HG02759 (cell line): ENCODE measurements at regions not wholly inside any gene's neighbourhood (a gene's known extent, or its start where the extent isn't known, plus 50 kb on each side); places are given as distances from the start of the nearest gene placed in this dataset.

Source experiments
- ATAC-seq: cut with Tn5 transposase; IDR thresholded peaks from one replicate; pipeline ENCODE4 v1.9.1; 2021; ENCODE audit warnings: mild to moderate bottlenecking, moderate library complexity; ENCODE audit not compliant: unreplicated experiment

DNA sequence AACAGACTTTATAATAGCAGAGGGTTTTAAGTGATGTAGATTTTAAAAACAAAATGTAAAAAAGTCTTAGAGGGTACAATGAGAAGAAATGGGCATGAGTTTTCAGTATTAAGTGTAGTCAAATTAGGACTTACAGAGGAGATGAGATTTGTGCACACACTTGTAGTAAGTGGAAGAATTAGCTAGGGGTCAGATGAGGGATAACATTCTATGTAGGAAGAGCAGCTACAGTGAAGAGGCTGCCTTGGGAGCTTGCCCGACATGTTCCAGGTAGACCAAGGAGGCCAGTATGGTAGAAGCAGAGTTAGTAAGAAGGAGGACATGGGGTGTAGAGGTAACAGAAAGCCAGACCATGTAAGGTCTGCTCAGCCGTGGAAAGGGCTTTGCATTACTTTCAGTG lies 189.2 kb upstream of the DSEL start:
- no peak for ATAC-seq

- ATAC-seq: no peak
Observed at GRCh38 chr18:67695684-67696083, 179.2 kb upstream of the DSEL start.

DNA sequence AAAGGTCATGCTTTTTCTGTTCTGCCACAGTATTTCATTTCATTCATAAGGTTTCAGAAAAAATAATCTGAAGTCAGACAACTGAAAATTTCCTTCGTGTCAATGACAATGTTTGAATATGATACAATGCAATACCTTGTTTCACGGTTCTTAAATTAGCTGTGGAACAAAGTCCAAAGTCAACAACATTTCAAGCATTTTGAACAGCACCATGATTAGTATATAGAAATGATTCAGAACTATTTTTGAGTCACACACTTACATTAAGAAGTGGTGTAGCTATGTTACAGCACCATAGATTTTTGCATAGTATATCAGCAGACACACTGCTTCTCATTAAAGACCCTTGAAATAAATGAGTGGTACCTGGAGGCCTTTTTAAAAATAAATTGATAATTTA lies 178.3 kb upstream of the DSEL start:
- no peak for ATAC-seq

- no peak for ATAC-seq
Observed at GRCh38 chr18:67692811-67693210, 176.3 kb upstream of the DSEL start.

GRCh38 chr18:67682516-67682915 lies 166.0 kb upstream of the DSEL start:
- ATAC-seq: no peak

DNA sequence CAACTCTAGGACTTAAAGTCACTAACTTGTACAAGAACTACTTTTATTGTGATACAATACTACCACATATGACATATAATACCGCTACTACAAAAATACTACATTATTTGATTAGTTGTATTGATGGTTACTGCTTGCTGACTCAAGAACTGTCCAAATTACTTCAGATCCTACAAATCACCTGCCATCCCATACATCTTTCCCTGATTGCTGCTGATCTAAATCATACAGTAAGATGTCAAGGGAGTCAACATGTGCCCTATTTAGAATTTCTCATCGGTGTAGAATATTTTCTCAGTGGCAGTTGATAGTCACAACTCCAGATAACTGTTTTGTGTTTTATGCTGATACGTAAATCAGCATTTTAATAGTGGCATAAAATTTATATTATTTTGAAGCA lies 161.0 kb upstream of the DSEL start:
- ATAC-seq: no peak

DNA sequence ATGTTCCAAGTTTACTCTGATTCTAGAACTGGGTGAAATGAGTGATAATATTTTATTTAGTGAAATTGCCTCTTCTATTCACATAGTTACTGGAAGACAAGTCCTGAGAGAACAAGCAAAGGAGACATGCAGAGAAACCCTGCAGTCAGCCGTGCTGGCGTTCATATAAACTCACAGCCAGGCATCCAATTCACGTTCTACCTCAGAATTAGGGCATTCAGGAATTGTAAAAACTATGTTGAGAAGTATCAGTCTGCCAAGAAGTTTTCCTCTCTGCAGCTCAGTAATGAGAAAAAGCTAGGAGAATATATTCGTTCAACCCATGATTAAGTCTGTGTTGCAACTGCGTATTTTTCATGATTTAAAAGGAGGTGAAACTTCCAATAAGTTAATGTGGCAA lies 156.2 kb upstream of the DSEL start:
- no peak for ATAC-seq

DNA sequence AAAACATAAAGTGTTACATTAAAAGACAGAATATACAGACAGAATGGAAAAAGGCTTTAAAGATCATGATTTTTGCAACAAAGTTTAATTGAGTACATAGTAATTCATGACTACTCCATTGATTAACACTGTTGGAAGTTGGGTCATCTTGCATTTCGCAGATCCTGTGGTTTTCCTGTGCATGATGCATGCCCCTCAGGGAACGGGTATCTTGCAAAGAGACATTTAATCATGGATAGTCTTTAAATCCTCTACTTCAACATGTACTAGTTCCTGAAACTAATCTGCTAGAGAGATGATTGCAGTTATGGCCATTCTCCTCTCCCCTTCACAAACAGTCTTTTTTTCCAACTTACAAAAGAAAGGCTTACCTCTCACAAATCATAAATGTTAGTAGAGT lies 155.6 kb upstream of the DSEL start:
- no peak for ATAC-seq

DNA sequence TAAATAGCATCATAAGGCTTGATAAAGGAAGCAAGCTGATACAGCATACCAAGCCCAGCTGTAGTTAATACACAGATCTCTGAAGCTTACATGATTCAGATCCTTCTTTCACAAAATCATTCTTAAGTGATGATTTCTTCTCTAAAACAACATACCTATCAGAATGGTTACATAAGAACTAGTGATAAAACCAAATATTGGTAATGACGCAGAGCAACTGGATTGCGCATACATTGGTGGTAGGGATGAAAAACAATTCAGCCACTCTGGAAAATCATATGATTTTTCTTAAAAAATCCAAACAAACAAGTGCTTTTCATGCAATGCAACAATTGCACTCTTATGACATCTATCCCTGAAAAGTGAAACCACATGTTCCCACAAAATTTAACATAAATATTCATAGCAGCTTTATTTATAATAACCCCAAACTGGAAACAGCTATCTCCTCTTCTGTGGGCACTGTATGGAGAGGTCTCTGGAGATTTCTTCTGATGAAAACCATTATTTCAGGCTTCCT lies 153.6 kb upstream of the DSEL start:
- ATAC-seq: no peak

DNA sequence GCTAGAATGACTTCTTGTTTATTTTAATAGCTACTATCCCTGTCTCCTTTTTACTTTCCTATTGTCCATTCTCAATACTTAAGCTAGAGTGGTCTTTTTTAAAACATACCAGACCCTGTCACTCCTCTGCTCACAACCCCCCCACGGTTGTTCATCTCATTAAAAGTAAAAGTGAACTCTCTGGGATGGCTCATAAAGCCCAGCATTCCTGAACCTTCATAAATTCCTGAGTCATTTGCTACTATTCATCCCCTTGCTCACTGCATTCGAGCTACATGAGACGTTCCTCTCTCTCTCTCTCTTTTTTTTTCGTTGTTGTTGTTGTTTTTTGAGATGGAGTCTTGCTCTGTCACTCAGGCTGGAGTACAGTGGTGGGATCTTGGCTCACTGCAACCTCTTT lies 148.7 kb upstream of the DSEL start:
- ATAC-seq: no peak

- no peak for ATAC-seq
Observed at GRCh38 chr18:67662996-67663395, 146.5 kb upstream of the DSEL start.

GRCh38 chr18:67661555-67661954 lies 145.0 kb upstream of the DSEL start:
- no peak for ATAC-seq

DNA sequence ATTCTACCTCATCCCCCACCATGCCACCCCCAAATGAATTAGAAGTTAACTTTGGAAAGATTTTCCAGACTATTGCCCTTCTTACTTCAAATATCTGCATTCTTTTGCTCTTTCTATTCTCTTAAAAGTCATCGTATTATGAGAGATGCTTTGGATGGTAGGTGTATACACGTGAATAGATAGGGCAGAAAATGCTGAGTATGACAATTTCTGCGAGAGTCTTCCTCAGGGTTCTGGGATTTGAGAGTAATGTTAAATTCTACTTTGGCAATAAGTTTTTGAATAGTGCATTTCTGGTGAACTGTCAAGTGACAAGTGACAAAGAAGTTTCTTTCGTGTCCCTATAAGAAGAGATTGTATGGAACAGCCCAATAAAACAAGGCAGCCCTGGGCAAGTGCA lies 137.6 kb upstream of the DSEL start:
- no peak for ATAC-seq

- no peak for ATAC-seq
Observed at GRCh38 chr18:67652288-67652687, 135.8 kb upstream of the DSEL start.

DNA sequence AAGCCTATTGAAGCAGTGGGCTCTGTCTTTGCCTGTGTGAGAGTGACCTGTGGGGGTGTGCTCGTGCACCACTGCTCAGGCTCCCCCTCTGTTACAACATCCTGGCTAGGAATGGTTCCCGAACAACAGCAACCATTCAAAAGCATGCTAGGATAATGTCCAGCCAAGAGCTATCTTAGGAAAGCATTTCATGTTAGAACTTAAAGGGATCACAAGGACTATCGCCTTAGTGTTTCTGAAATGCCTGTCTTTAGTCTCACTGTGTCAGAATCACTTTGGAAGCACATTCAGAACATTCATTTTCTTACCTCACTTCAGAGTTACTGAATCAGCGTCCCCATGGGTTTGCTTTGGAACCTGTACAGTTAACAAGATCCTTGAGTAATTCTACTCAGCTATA lies 134.9 kb upstream of the DSEL start:
- ATAC-seq: no peak

DNA sequence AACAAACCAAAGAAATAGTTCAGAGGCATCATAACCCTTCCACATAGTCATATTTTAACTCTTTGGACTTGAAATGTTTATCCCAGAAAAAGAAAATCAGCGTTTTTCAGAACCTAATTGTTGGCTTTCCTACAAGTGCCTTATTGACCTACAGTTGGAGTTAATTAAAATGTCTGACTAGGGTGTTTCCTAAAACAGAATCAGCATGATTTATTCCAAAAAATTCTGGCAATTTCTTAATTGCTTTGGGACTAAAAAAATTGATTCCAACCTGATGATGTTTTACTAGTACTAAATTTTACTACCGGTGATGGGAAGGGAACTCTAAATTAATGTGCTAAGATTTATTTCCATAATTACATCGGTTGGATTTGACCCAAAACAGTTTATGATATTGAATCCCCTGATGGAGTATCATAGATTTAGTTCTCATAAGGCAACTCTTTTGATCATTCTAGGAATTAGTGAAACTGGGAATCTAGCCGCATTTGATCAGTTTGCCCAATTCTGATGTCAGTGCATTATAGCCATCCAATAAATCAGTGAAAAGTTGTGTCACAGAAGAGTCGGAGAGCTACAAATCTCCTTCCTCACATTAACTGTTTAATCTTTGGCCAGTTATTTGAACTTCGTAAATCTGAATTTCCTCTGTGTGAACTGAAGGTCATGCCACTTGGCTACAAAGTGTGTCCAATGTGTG lies 134.3 kb upstream of the DSEL start:
- ATAC-seq: no peak

- ATAC-seq: no peak
Observed at GRCh38 chr18:67646890-67647289, 130.4 kb upstream of the DSEL start.

- ATAC-seq: no peak
Observed at GRCh38 chr18:67644226-67644625, 127.7 kb upstream of the DSEL start.

DNA sequence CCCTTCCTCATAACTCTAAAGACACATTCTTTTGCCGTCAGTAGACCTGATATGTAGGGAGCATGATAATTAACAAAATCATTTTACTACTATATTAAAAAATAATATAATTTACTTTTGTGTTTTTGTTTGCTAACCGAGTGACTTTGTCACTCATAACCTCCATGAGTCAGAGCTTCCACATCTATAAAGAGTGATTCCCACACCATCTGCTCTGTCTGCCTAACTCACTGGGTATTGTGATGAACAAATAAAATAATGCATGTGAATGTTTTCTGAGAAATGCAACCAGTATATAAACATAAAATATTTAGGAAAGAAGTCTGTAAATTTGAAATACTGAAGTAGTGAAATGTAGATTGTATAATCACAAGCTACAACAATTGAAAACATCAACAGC lies 123.4 kb upstream of the DSEL start:
- ATAC-seq: no peak

GRCh38 chr18:67636597-67637385 lies 120.3 kb upstream of the DSEL start:
- no peak for ATAC-seq

DNA sequence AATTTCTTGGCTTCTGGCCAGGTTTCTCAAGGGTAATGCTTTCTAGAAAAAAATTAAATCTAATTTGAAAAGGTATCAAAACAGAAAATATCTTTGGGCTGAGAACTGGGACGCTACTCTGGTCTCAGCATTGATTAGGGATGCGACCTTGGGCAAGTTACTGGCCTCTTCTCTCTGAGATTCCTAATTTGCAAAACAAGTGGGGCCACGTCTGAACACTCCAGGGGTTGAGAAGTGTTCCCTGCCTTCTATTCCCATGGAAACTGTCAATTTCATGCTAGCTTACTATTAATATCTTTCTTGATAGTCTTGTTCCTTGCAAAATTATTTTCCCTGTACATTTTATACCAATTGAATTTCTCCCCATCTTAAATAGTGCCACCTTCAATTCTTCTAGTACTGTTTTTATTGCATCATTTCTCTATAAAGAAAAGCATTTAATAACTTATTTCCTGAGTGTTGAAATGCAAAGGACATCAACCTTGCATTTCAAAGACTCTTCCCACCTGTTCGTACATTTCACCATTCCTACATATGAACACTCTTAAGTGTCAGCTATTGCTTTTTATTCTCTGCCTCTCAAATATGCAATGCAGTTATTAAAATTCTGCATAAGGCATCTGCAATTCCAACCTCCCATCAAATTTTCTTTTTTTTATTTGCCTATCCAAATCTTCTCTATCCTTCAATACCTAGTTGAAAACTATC lies 118.3 kb upstream of the DSEL start:
- no peak for ATAC-seq

- no peak for ATAC-seq
Observed at GRCh38 chr18:67633939-67634338, 117.4 kb upstream of the DSEL start.
